ENCODE measurements at regions not wholly inside any gene's neighbourhood (a gene's known extent, or its start where the extent isn't known, plus 50 kb on each side); places are given as distances from the start of the nearest gene placed in this dataset.

DNA sequence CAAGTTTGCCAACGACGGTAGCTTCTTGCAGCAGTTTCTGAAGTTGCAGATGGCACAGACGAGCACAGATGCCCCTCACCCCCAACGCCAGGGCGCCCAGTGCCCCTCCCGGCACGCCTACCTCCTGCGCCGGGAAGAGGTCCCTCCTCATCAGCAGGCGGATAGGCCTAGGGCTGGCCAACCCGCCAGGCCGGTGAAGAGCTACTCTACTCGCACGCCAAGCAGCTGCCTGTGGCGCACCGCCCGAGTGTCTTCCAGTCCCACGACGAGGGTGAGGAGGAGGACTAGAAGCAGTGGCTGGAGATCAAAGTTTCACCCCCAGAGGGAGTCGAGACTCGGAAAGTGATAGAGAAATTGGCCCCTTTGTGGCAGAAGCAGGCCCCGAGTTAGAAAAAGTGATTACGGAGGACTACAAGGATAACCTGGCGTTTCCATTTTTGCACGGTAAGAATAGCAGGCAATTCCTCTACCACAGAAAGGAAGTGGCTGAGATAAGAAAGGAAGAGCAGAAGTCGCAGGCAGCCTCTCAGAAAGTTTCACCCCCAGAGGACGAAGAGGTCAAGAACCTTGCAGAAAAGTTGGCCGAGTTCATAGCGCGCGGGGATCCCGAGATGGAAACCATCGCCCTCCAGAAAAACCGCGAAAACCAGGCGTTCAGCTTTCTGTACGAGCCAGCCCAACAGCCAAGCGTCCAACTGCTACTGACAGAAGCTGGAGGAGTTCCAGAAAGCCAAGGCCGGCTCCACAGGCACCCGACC lies 170.4 kb downstream of the HINT1 start:
- Histone ChIP-seq H3K27ac (ENCODE audit: low read length) (no peak overlapping the region), H3K36me3 (replicated peaks; ENCODE audit: low read depth, low read length) (no peaks in the 10 kb centered on the region), H3K4me2 (ENCODE audit: low read length) (no peak overlapping the region), H3K27me3 (ENCODE audit: low read depth, low read length) (no peaks in the 10 kb centered on the region), H3K4me3 (ENCODE audit: low read length) (no peak overlapping the region), H3K79me2 (ENCODE audit: low read length) (no peaks in the 10 kb centered on the region), H3K4me1 (ENCODE audit: low read length) (no peaks in the 10 kb centered on the region), H3K9me3 (ENCODE audit: insufficient read depth, low read length) (no peaks in the 10 kb centered on the region), H3K9ac (ENCODE audit: low read length) (no peak overlapping the region), H4K20me1 (ENCODE audit: insufficient read depth, low read length) (no peaks in the 10 kb centered on the region), H2AFZ (ENCODE audit: low read depth, low read length) (no peak overlapping the region)
- TF ChIP-seq, protein P1, sequence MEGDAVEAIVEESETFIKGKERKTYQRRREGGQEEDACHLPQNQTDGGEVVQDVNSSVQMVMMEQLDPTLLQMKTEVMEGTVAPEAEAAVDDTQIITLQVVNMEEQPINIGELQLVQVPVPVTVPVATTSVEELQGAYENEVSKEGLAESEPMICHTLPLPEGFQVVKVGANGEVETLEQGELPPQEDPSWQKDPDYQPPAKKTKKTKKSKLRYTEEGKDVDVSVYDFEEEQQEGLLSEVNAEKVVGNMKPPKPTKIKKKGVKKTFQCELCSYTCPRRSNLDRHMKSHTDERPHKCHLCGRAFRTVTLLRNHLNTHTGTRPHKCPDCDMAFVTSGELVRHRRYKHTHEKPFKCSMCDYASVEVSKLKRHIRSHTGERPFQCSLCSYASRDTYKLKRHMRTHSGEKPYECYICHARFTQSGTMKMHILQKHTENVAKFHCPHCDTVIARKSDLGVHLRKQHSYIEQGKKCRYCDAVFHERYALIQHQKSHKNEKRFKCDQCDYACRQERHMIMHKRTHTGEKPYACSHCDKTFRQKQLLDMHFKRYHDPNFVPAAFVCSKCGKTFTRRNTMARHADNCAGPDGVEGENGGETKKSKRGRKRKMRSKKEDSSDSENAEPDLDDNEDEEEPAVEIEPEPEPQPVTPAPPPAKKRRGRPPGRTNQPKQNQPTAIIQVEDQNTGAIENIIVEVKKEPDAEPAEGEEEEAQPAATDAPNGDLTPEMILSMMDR (IDR thresholded peaks at IDR 0.05; ENCODE audit: low read depth, low read length) = no peak
- TF ChIP-seq EZH2phosphoT487 (IDR thresholded peaks at IDR 0.05; ENCODE audit: low read depth) = no peak

DNA sequence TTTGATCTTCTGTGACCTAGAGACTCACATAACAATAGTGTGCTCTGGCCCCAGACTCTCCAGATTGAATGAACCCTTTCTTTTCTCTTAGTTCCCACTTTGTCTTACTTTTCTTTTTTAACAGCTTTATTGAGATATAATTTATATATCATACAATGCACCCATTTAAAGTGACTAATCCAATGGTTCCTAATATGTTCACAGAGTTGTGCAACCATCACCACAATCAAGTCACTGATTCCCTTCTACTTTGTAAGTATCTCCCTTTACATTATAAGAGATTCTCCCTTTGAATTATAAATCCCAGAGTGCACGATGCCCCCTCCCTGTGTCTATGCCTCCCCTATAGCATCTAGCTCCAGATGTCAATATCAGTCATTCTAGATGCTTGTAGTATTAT lies 172.4 kb downstream of the HINT1 start:
- Histone ChIP-seq H2AFZ (ENCODE audit: low read depth, low read length) (no peak overlapping the region), H3K9ac (ENCODE audit: low read length) (no peak overlapping the region), H3K4me2 (ENCODE audit: low read length) (no peak overlapping the region), H3K4me3 (ENCODE audit: low read length) (no peak overlapping the region), H3K27me3 (ENCODE audit: low read depth, low read length) (no peaks in the 10 kb centered on the region), H3K4me1 (ENCODE audit: low read length) (no peaks in the 10 kb centered on the region), H3K27ac (ENCODE audit: low read length) (no peak overlapping the region), H4K20me1 (ENCODE audit: insufficient read depth, low read length) (no peaks in the 10 kb centered on the region), H3K79me2 (ENCODE audit: low read length) (no peaks in the 10 kb centered on the region), H3K9me3 (ENCODE audit: insufficient read depth, low read length) (no peaks in the 10 kb centered on the region), H3K36me3 (replicated peaks; ENCODE audit: low read depth, low read length) (no peaks in the 10 kb centered on the region)
- TF ChIP-seq, protein P1 (IDR thresholded peaks at IDR 0.05; ENCODE audit: low read depth, low read length) = no peak
- no peak for TF ChIP-seq EZH2phosphoT487 (IDR thresholded peaks at IDR 0.05; ENCODE audit: low read depth)

- Histone ChIP-seq H3K27me3 (ENCODE audit: low read depth, low read length) (no peaks in the 10 kb centered on the region), H3K36me3 (replicated peaks; ENCODE audit: low read depth, low read length) (no peaks in the 10 kb centered on the region), H3K9ac (ENCODE audit: low read length) (no peak overlapping the region), H2AFZ (ENCODE audit: low read depth, low read length) (no peak overlapping the region), H3K4me1 (ENCODE audit: low read length) (no peaks in the 10 kb centered on the region), H4K20me1 (ENCODE audit: insufficient read depth, low read length) (no peaks in the 10 kb centered on the region), H3K4me3 (ENCODE audit: low read length) (no peak overlapping the region), H3K27ac (ENCODE audit: low read length) (no peak overlapping the region), H3K79me2 (ENCODE audit: low read length) (no peaks in the 10 kb centered on the region), H3K9me3 (ENCODE audit: insufficient read depth, low read length) (no peaks in the 10 kb centered on the region), H3K4me2 (ENCODE audit: low read length) (no peak overlapping the region)
- TF ChIP-seq EZH2phosphoT487 (IDR thresholded peaks at IDR 0.05; ENCODE audit: low read depth) = no peak
- TF ChIP-seq, protein P1 (IDR thresholded peaks at IDR 0.05; ENCODE audit: low read depth, low read length) = no peak
Observed at GRCh38 chr5:130992095-130992494, 173.0 kb downstream of the HINT1 start.

GRCh38 chr5:130985776-130986175 lies 179.3 kb downstream of the HINT1 start:
- Histone ChIP-seq H4K20me1 (ENCODE audit: insufficient read depth, low read length) (no peaks in the 10 kb centered on the region), H3K36me3 (replicated peaks; ENCODE audit: low read depth, low read length) (no peaks in the 10 kb centered on the region), H3K9ac (ENCODE audit: low read length) (no peak overlapping the region), H3K27me3 (ENCODE audit: low read depth, low read length) (no peaks in the 10 kb centered on the region), H3K27ac (ENCODE audit: low read length) (no peak overlapping the region), H3K79me2 (ENCODE audit: low read length) (no peaks in the 10 kb centered on the region), H2AFZ (ENCODE audit: low read depth, low read length) (no peak overlapping the region), H3K4me1 (ENCODE audit: low read length) (no peaks in the 10 kb centered on the region), H3K4me3 (ENCODE audit: low read length) (no peak overlapping the region), H3K9me3 (ENCODE audit: insufficient read depth, low read length) (no peaks in the 10 kb centered on the region), H3K4me2 (ENCODE audit: low read length) (no peak overlapping the region)
- TF ChIP-seq, protein P1 (IDR thresholded peaks at IDR 0.05; ENCODE audit: low read depth, low read length) = no peak
- no peak for TF ChIP-seq EZH2phosphoT487 (IDR thresholded peaks at IDR 0.05; ENCODE audit: low read depth)
